ENCODE measurements at regions not wholly inside any gene's neighbourhood (a gene's known extent, or its start where the extent isn't known, plus 50 kb on each side); places are given as distances from the start of the nearest gene placed in this dataset.
"Not testable (repeated sequence)": the region's sequence is repeated elsewhere in the genome, so short reads cannot be mapped to it uniquely, and the experiment has no call there.

DNA sequence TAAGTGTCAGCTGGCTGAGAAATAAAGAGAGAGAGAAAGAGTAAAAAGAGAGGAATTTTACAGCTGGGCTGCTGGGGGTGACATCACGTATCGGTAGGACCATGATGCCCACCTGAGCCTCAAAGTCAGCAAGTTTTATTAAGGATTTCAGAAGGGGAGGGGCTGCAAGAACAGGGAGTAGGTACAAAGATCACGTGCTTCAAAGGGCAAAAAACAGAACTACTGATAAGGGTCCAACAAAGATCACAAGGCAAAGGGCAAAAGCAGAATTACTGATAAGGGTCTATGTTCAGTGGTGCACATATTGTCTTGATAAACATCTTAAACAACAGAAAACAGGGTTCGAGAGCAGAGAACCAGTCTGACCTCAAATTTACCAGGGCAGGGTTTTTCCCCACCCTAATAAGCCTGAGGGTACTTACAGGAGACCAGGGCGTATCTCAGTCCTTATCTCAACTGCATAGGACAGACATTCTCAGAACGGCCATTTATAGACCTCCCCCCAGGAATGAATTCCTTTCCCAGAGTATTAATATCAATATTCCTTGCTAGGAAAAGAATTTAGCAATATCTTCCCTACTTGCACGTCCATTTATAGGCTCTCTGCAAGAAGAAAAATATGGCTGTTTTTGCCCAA, 128.3 kb upstream of the PZP start:
- H3K79me2 ChIP-seq (replicated peaks; ENCODE audit: insufficient read depth, low read length); H3F3A ChIP-seq (ENCODE audit: insufficient read depth, low read length, poor library complexity, severe bottlenecking); H3K9ac ChIP-seq (ENCODE audit: low read length); H3K9me2 ChIP-seq (ENCODE audit: insufficient read depth, low read length); H3K27ac ChIP-seq (ENCODE audit: low read length); H3K9me3 ChIP-seq (ENCODE audit: low read length); H4K20me1 ChIP-seq (ENCODE audit: insufficient read depth); H3K36me3 ChIP-seq (ENCODE audit: insufficient read depth, low read length); H3K4me3 ChIP-seq (ENCODE audit: low read length); H3K4me2 ChIP-seq (ENCODE audit: low read length); H2AFZ ChIP-seq (ENCODE audit: low read depth, low read length); H3K27me3 ChIP-seq (ENCODE audit: insufficient read depth, low read depth, low read length): not testable (repeated sequence)

DNA sequence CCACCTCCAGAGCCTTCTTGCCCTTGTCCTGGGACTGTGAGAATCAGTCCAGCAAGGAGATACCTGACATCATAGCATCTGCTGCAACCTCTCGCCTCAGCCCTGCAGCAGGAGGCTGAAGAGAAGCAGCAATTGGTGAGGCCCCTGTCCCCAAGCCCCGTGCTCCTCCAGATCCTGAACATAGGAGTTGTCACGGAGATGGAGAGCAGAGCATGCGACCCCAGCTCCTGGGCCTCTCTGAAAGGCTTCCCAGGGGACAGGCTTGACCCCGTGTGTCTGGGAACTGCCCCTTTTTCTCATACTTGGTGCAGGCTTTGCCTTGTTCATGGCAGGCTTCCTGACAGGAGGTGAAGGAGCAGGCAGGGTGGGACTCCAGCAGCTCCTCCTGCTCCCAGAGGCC, 127.7 kb upstream of the PZP start:
- Histone ChIP-seq H3F3A (ENCODE audit: insufficient read depth, low read length, poor library complexity, severe bottlenecking) (no peaks in the 10 kb centered on the region), H3K27me3 (ENCODE audit: insufficient read depth, low read depth, low read length) (no peaks in the 10 kb centered on the region), H3K27ac (ENCODE audit: low read length) (no peak overlapping the region), H3K9ac (ENCODE audit: low read length) (no peak overlapping the region), H2AFZ (ENCODE audit: low read depth, low read length) (no peak overlapping the region), H3K79me2 (replicated peaks; ENCODE audit: insufficient read depth, low read length) (no peaks in the 10 kb centered on the region), H3K4me2 (ENCODE audit: low read length) (no peak overlapping the region), H4K20me1 (ENCODE audit: insufficient read depth) (no peaks in the 10 kb centered on the region), H3K9me2 (ENCODE audit: insufficient read depth, low read length) (no peaks in the 10 kb centered on the region), H3K36me3 (ENCODE audit: insufficient read depth, low read length) (no peaks in the 10 kb centered on the region), H3K4me3 (ENCODE audit: low read length) (no peak overlapping the region), H3K9me3 (ENCODE audit: low read length) (no peaks in the 10 kb centered on the region)
- no peak for TF ChIP-seq SMC3 (conservative IDR thresholded peaks at IDR 0.05; ENCODE audit: poor library complexity)
- no peak for TF ChIP-seq EP300 (conservative IDR thresholded peaks at IDR 0.05; ENCODE audit: poor library complexity, severe bottlenecking)
- no peak for TF ChIP-seq TAF1 (IDR thresholded peaks at IDR 0.05; ENCODE audit: low read depth)
- no peak for TF ChIP-seq POLR2AphosphoS5 (IDR thresholded peaks at IDR 0.05)
- TF ChIP-seq EZH2 (IDR thresholded peaks at IDR 0.05; ENCODE audit: borderline replicate concordance, insufficient read depth, low read length, poor library complexity, severe bottlenecking), result no peak
- TF ChIP-seq, protein P1, sequence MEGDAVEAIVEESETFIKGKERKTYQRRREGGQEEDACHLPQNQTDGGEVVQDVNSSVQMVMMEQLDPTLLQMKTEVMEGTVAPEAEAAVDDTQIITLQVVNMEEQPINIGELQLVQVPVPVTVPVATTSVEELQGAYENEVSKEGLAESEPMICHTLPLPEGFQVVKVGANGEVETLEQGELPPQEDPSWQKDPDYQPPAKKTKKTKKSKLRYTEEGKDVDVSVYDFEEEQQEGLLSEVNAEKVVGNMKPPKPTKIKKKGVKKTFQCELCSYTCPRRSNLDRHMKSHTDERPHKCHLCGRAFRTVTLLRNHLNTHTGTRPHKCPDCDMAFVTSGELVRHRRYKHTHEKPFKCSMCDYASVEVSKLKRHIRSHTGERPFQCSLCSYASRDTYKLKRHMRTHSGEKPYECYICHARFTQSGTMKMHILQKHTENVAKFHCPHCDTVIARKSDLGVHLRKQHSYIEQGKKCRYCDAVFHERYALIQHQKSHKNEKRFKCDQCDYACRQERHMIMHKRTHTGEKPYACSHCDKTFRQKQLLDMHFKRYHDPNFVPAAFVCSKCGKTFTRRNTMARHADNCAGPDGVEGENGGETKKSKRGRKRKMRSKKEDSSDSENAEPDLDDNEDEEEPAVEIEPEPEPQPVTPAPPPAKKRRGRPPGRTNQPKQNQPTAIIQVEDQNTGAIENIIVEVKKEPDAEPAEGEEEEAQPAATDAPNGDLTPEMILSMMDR (IDR thresholded peaks at IDR 0.05; ENCODE audit: poor library complexity, severe bottlenecking), result no peak
- no peak for TF ChIP-seq MXI1 (conservative IDR thresholded peaks at IDR 0.05; ENCODE audit: poor library complexity, severe bottlenecking)
- TF ChIP-seq, protein P2, sequence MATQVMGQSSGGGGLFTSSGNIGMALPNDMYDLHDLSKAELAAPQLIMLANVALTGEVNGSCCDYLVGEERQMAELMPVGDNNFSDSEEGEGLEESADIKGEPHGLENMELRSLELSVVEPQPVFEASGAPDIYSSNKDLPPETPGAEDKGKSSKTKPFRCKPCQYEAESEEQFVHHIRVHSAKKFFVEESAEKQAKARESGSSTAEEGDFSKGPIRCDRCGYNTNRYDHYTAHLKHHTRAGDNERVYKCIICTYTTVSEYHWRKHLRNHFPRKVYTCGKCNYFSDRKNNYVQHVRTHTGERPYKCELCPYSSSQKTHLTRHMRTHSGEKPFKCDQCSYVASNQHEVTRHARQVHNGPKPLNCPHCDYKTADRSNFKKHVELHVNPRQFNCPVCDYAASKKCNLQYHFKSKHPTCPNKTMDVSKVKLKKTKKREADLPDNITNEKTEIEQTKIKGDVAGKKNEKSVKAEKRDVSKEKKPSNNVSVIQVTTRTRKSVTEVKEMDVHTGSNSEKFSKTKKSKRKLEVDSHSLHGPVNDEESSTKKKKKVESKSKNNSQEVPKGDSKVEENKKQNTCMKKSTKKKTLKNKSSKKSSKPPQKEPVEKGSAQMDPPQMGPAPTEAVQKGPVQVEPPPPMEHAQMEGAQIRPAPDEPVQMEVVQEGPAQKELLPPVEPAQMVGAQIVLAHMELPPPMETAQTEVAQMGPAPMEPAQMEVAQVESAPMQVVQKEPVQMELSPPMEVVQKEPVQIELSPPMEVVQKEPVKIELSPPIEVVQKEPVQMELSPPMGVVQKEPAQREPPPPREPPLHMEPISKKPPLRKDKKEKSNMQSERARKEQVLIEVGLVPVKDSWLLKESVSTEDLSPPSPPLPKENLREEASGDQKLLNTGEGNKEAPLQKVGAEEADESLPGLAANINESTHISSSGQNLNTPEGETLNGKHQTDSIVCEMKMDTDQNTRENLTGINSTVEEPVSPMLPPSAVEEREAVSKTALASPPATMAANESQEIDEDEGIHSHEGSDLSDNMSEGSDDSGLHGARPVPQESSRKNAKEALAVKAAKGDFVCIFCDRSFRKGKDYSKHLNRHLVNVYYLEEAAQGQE (IDR thresholded peaks at IDR 0.05; ENCODE audit: borderline replicate concordance), result no peak

DNA sequence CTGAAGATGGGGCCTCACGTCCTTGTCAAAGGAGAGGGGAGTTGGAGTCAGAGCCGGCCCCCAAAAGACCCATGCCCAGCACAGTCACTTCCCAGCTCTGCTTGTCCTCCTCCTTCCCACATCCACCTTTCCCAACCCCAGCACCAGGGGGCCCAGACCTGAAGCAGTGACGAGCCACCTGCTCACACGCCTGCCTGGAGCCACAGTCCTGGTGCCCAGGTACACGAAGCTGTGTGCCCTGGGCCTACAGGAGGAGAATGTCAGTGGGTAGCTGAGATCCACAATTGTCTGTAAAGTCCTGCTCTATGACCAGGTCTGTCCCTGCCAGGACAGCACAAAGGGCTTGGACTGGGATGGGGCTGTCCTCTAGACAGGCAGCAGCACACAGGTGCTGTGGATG, 126.8 kb upstream of the PZP start:
- Histone ChIP-seq H4K20me1 (ENCODE audit: insufficient read depth) (no peaks in the 10 kb centered on the region), H3K27ac (ENCODE audit: low read length) (no peak overlapping the region), H3K4me3 (ENCODE audit: low read length) (no peak overlapping the region), H3K79me2 (replicated peaks; ENCODE audit: insufficient read depth, low read length) (no peaks in the 10 kb centered on the region), H3K27me3 (ENCODE audit: insufficient read depth, low read depth, low read length) (no peaks in the 10 kb centered on the region), H3K9ac (ENCODE audit: low read length) (no peak overlapping the region), H3K9me3 (ENCODE audit: low read length) (no peaks in the 10 kb centered on the region), H3K9me2 (ENCODE audit: insufficient read depth, low read length) (no peaks in the 10 kb centered on the region), H3K4me2 (ENCODE audit: low read length) (no peak overlapping the region), H3K36me3 (ENCODE audit: insufficient read depth, low read length) (no peaks in the 10 kb centered on the region), H3F3A (ENCODE audit: insufficient read depth, low read length, poor library complexity, severe bottlenecking) (no peaks in the 10 kb centered on the region), H2AFZ (ENCODE audit: low read depth, low read length) (no peak overlapping the region)
- TF ChIP-seq EZH2 (IDR thresholded peaks at IDR 0.05; ENCODE audit: borderline replicate concordance, insufficient read depth, low read length, poor library complexity, severe bottlenecking) (no peak), POLR2AphosphoS5 (IDR thresholded peaks at IDR 0.05) (no peak), MXI1 (conservative IDR thresholded peaks at IDR 0.05; ENCODE audit: poor library complexity, severe bottlenecking) (no peak), SMC3 (conservative IDR thresholded peaks at IDR 0.05; ENCODE audit: poor library complexity) (no peak), TAF1 (IDR thresholded peaks at IDR 0.05; ENCODE audit: low read depth) (no peak), RAD21 (conservative IDR thresholded peaks at IDR 0.05) (no peak), EP300 (conservative IDR thresholded peaks at IDR 0.05; ENCODE audit: poor library complexity, severe bottlenecking) (no peak)
- TF ChIP-seq, protein P1 (IDR thresholded peaks at IDR 0.05; ENCODE audit: poor library complexity, severe bottlenecking), result no peak
- TF ChIP-seq, protein P2 (IDR thresholded peaks at IDR 0.05; ENCODE audit: borderline replicate concordance), result no peak
